HG03196 (cell line): ENCODE measurements at regions not wholly inside any gene's neighbourhood (a gene's known extent, or its start where the extent isn't known, plus 50 kb on each side); places are given as distances from the start of the nearest gene placed in this dataset.
"Not testable (repeated sequence)": the region's sequence is repeated elsewhere in the genome, so short reads cannot be mapped to it uniquely, and the experiment has no call there.

ENCODE experiments used
- ATAC-seq: cut with Tn5 transposase; IDR thresholded peaks from one replicate; pipeline ENCODE4 v1.9.1; 2021; ENCODE audit not compliant: unreplicated experiment

- ATAC-seq = no peak
These were observed 66.1 kb upstream of the GPC1 start for GRCh38 chr2:240369335-240369734.

GRCh38 chr2:240369801-240370585 is 65.5 kb upstream of the GPC1 start:
- no peak for ATAC-seq

GRCh38 chr2:240371129-240372000 is 64.1 kb upstream of the GPC1 start:
- ATAC-seq = no peak

- no peak for ATAC-seq
These were observed 63.4 kb upstream of the GPC1 start for GRCh38 chr2:240372101-240372500.

GRCh38 chr2:240373289-240373885 is 62.1 kb upstream of the GPC1 start:
- no peak for ATAC-seq

GRCh38 chr2:240374085-240374907 is 61.2 kb upstream of the GPC1 start:
- no peak for ATAC-seq

- no peak for ATAC-seq
These were observed 60.3 kb upstream of the GPC1 start for GRCh38 chr2:240375024-240375645.

- ATAC-seq = no peak
These were observed 58.7 kb upstream of the GPC1 start for GRCh38 chr2:240376739-240377138.

GRCh38 chr2:240377366-240377765 is 58.1 kb upstream of the GPC1 start:
- ATAC-seq = no peak

- no peak for ATAC-seq
These were observed 56.3 kb upstream of the GPC1 start for GRCh38 chr2:240379089-240379636.

GRCh38 chr2:240383099-240383758 is 52.2 kb upstream of the GPC1 start:
- no peak for ATAC-seq

- ATAC-seq = no peak
These were observed 51.4 kb upstream of the GPC1 start for GRCh38 chr2:240383871-240384700.

GRCh38 chr2:240384711-240385450 is 50.6 kb upstream of the GPC1 start:
- ATAC-seq = no peak

- not testable (repeated sequence) for ATAC-seq
These were observed 49.9 kb upstream of the GPC1 start for GRCh38 chr2:240385451-240386161.
